Endothelial cell of umbilical vein (primary cell): ENCODE measurements at regions not wholly inside any gene's neighbourhood (a gene's known extent, or its start where the extent isn't known, plus 50 kb on each side); places are given as distances from the start of the nearest gene placed in this dataset.

Experiments used
- EZH2 ChIP-seq: IDR thresholded peaks from 2 replicates; pipeline ENCODE4 v1.6.1; 2012; ENCODE audit warnings: borderline replicate concordance, low read depth, mild to moderate bottlenecking, moderate library complexity, low read length, inconsistent platforms; ENCODE audit not compliant: severe bottlenecking
- GATA2 ChIP-seq: IDR thresholded peaks from 2 replicates; pipeline ENCODE4 v1.7.0; 2011; ENCODE audit warnings: low read depth, mild to moderate bottlenecking, moderate library complexity, mixed read lengths, low read length; ENCODE audit not compliant: insufficient read length, insufficient read depth
- POLR2A ChIP-seq: IDR thresholded peaks from 2 replicates; pipeline ENCODE4 v1.6.1; 2012; ENCODE audit warnings: low read depth, mild to moderate bottlenecking, control low read depth, low read length
- TF ChIP-seq, protein P1 (sequence below), 2 donors: IDR thresholded peaks; 1 replicate in 1 of 2; 2 replicates in 1 of 2; pipeline ENCODE4 v1.5.1; 2011; ENCODE audit warnings: low read length in 2 of 2, mild to moderate bottlenecking in 2 of 2, moderate library complexity in 2 of 2, control low read depth in 1 of 2, inconsistent platforms in 1 of 2, low read depth in 1 of 2; ENCODE audit not compliant: insufficient read depth in 1 of 2; ENCODE audit errors: extremely low read depth in 1 of 2

DNA sequence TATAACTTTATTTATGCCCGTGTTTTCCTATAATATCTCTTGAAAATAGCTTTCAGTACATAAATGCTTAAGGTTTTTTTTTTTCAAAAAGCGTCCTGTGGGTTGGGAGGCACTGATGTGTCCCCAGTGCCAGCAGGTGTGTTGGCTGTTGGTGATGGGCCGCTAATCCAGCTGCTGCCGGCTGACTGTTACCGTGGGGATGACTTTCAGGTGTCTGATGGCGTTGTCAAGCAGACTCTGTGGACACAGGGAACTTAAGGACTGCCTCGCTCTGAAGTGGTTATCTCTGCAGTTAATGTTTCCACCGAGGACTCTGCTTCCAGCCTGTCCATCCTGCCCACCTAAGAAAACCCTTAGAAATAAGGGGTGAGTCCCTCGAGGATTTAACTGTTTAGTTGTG is 94.5 kb downstream of the ANKRD10 start:
- TF ChIP-seq, protein P1, sequence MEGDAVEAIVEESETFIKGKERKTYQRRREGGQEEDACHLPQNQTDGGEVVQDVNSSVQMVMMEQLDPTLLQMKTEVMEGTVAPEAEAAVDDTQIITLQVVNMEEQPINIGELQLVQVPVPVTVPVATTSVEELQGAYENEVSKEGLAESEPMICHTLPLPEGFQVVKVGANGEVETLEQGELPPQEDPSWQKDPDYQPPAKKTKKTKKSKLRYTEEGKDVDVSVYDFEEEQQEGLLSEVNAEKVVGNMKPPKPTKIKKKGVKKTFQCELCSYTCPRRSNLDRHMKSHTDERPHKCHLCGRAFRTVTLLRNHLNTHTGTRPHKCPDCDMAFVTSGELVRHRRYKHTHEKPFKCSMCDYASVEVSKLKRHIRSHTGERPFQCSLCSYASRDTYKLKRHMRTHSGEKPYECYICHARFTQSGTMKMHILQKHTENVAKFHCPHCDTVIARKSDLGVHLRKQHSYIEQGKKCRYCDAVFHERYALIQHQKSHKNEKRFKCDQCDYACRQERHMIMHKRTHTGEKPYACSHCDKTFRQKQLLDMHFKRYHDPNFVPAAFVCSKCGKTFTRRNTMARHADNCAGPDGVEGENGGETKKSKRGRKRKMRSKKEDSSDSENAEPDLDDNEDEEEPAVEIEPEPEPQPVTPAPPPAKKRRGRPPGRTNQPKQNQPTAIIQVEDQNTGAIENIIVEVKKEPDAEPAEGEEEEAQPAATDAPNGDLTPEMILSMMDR (IDR thresholded peaks at IDR 0.05; ENCODE audit: extremely low read depth in 1 of 2, insufficient read depth in 1 of 2, low read depth in 1 of 2, low read length in 2 of 2): no peak
- TF ChIP-seq EZH2: no peak
- no peak for TF ChIP-seq GATA2
- TF ChIP-seq POLR2A: no peak
